Endothelial cell of umbilical vein (primary cell): ENCODE measurements at regions not wholly inside any gene's neighbourhood (a gene's known extent, or its start where the extent isn't known, plus 50 kb on each side); places are given as distances from the start of the nearest gene placed in this dataset.

Experiments
- BruUV-seq: library from RNA; stranded (reverse); fragments of 400-500 nt; replicated peaks from 2 replicates; lab custom pipeline; 2021; lab: Mats Ljungman, UMichigan
- CTCF ChIA-PET: fragments of 300-600, 350-600 bp; sonication (Branson Sonifier 250); formaldehyde crosslinking; loops from one replicate; lab custom pipeline; 2021; ENCODE audit warnings: antibody characterized with exemption, inconsistent platforms; lab: Charles Lee
- POLR2A ChIA-PET: fragments of 300-600, 350-600 bp; sonication (Branson Sonifier 250); formaldehyde crosslinking; loops from one replicate; lab custom pipeline; 2021; ENCODE audit warnings: antibody characterized with exemption, inconsistent platforms; lab: Charles Lee
- DNase-seq: peaks from one replicate; pipeline ENCODE4 v3.0.0-alpha.2; 2011; ENCODE audit warnings: low read depth, low spot score
- FAIRE-seq: peaks from 2 replicates; lab custom pipeline; 2011; peaks lifted over from hg19 to GRCh38; lab: Jason Lieb, UNC
- H2AFZ ChIP-seq: 2 replicates; pipeline ENCODE4 v1.6.0; 2012; ENCODE audit warnings: low read depth, low read length, control low read depth, inconsistent platforms
- H3K27ac ChIP-seq: 2 replicates; pipeline ENCODE4 v1.5.1; 2011; ENCODE audit warnings: low read depth, mild to moderate bottlenecking, control low read depth, low read length, moderate library complexity; ENCODE audit not compliant: insufficient read depth
- H3K27me3 ChIP-seq, 2 experiments: 2 replicates each; pipeline versions ENCODE4 v1.6.0 to v1.6.1; 2011; ENCODE audit warnings: low read length in 2 of 2, mixed read lengths in 1 of 2; ENCODE audit not compliant: control insufficient read depth in 2 of 2, insufficient read depth in 2 of 2
- H3K36me3 ChIP-seq, 2 experiments: 2 replicates in 1 of 2; 3 replicates in 1 of 2; pipeline ENCODE4 v1.5.1; 2011; ENCODE audit warnings: low read length in 2 of 2, mild to moderate bottlenecking in 1 of 2, moderate library complexity in 1 of 2; ENCODE audit not compliant: control insufficient read depth in 2 of 2, insufficient read depth in 2 of 2; ENCODE audit errors: extremely low read depth in 1 of 2
- H3K4me1 ChIP-seq: 3 replicates; pipeline ENCODE4 v1.5.1; 2011; ENCODE audit warnings: mild to moderate bottlenecking, low read length; ENCODE audit not compliant: control insufficient read depth, insufficient read depth; ENCODE audit errors: extremely low read depth
- H3K4me2 ChIP-seq: 2 replicates; pipeline ENCODE4 v1.6.1; 2011; ENCODE audit warnings: low read length, control low read depth, mixed read lengths; ENCODE audit not compliant: insufficient read depth
- H3K4me3 ChIP-seq, 3 experiments: fragments of 200-600 bp in 1 of 3; sonication (generic), shearing (Covaris generic) in 1 of 3; replicated peaks in 1 of 3; 2 replicates each; pipeline ENCODE4 v1.5.1; 2011 to 2016; ENCODE audit warnings: control low read depth in 3 of 3, low read length in 3 of 3, mild to moderate bottlenecking in 2 of 3, inconsistent platforms in 1 of 3, low read depth in 1 of 3, moderate library complexity in 1 of 3; ENCODE audit not compliant: insufficient read depth in 1 of 3
- H3K79me2 ChIP-seq: 2 replicates; pipeline ENCODE4 v1.6.0; 2012; ENCODE audit warnings: low read length, inconsistent platforms; ENCODE audit not compliant: control insufficient read depth, insufficient read depth
- H3K9ac ChIP-seq: replicated peaks from 2 replicates; pipeline ENCODE3; 2011; ENCODE audit warnings: low read length, control low read depth; ENCODE audit not compliant: insufficient read depth; ENCODE audit errors: extremely low read depth
- H3K9me1 ChIP-seq: replicated peaks from 3 replicates; pipeline ENCODE4 v1.6.0; 2011; ENCODE audit warnings: mild to moderate bottlenecking, low read length; ENCODE audit not compliant: control insufficient read depth, insufficient read depth; ENCODE audit errors: extremely low read depth
- H3K9me3 ChIP-seq: replicated peaks from 2 replicates; pipeline ENCODE4 v1.5.1; 2012; ENCODE audit warnings: low read length, inconsistent platforms; ENCODE audit not compliant: control insufficient read depth, insufficient read depth
- H4K20me1 ChIP-seq: replicated peaks from 2 replicates; pipeline ENCODE3; 2011; ENCODE audit warnings: mild to moderate bottlenecking, low read length; ENCODE audit not compliant: control insufficient read depth, insufficient read depth; ENCODE audit errors: extremely low read depth
- CTCF ChIP-seq, 2 donors: IDR thresholded peaks; 1 replicate in 1 of 2; 2 replicates in 1 of 2; pipeline ENCODE4 v1.5.1; 2011; ENCODE audit warnings: low read length in 2 of 2, mild to moderate bottlenecking in 2 of 2, moderate library complexity in 2 of 2, control low read depth in 1 of 2, inconsistent platforms in 1 of 2, low read depth in 1 of 2; ENCODE audit not compliant: insufficient read depth in 1 of 2; ENCODE audit errors: extremely low read depth in 1 of 2
- EZH2 ChIP-seq: IDR thresholded peaks from 2 replicates; pipeline ENCODE4 v1.6.1; 2012; ENCODE audit warnings: borderline replicate concordance, low read depth, mild to moderate bottlenecking, moderate library complexity, low read length, inconsistent platforms; ENCODE audit not compliant: severe bottlenecking
- FOS ChIP-seq: IDR thresholded peaks from 2 replicates; pipeline ENCODE4 v1.6.1; 2011; ENCODE audit warnings: mild to moderate bottlenecking, low read length, moderate library complexity, borderline replicate concordance; ENCODE audit not compliant: insufficient read depth
- GATA2 ChIP-seq: IDR thresholded peaks from 2 replicates; pipeline ENCODE4 v1.7.0; 2011; ENCODE audit warnings: low read depth, mild to moderate bottlenecking, moderate library complexity, mixed read lengths, low read length; ENCODE audit not compliant: insufficient read length, insufficient read depth
- JUN ChIP-seq: IDR thresholded peaks from 2 replicates; pipeline ENCODE4 v1.6.1; 2011; ENCODE audit warnings: borderline replicate concordance, low read depth; ENCODE audit not compliant: insufficient read length, insufficient read depth
- MAX ChIP-seq: IDR thresholded peaks from 2 replicates; pipeline ENCODE4 v1.6.1; 2011; ENCODE audit not compliant: insufficient read depth, insufficient read length
- MYC ChIP-seq: IDR thresholded peaks from one replicate; pipeline ENCODE4 v1.6.1; 2011; ENCODE audit warnings: mild to moderate bottlenecking, low read depth, low read length
- POLR2A ChIP-seq: IDR thresholded peaks from 2 replicates; pipeline ENCODE4 v1.6.1; 2012; ENCODE audit warnings: low read depth, mild to moderate bottlenecking, control low read depth, low read length
- POLR2AphosphoS5 ChIP-seq: IDR thresholded peaks from 2 replicates; pipeline ENCODE4 v1.6.1; 2012; ENCODE audit warnings: low read depth, mild to moderate bottlenecking, control low read depth, low read length, moderate library complexity; ENCODE audit not compliant: insufficient read depth
- dilution Hi-C: fragments of 300-500 bp; cut with MboI; formaldehyde crosslinking; loops from one replicate; pipeline ENCODE4 v1.15.0; 2019; ENCODE audit warnings: low sequenced_read_pairs; ENCODE audit not compliant: extremely low pct_ligation_motif_present
- intact Hi-C: fragments of 100-400 bp; cut with micrococcal nuclease; formaldehyde crosslinking; loops from one replicate; pipeline ENCODE4 v1.10.0; 2022

GRCh38 chr18:75341267-75341666, 86.2 kb downstream of the SMIM21 start:
- Histone ChIP-seq H3K27me3 (no peaks in the 10 kb centered on the region), H4K20me1 (no peaks in the 10 kb centered on the region), H3K9me3 (no peaks in the 10 kb centered on the region), H3K36me3 (no peaks in the 10 kb centered on the region), H3K79me2 (no peaks in the 10 kb centered on the region), H3K9ac (no peak overlapping the region), H3K4me2 (no peak overlapping the region), H3K27ac (no peak overlapping the region), H3K9me1 (no peaks in the 10 kb centered on the region), H2AFZ (no peak overlapping the region), H3K4me1 (no peaks in the 10 kb centered on the region), H3K4me3 (no peak overlapping the region)
- CTCF ChIA-PET = no interaction called here
- FAIRE-seq (no peak), DNase-seq (no peak)
- TF ChIP-seq MYC (no peak), POLR2A (no peak), JUN (no peak), EZH2 (no peak), CTCF (IDR thresholded peaks at IDR 0.05; ENCODE audit: extremely low read depth in 1 of 2, insufficient read depth in 1 of 2, low read depth in 1 of 2, low read length in 2 of 2) (no peak), FOS (no peak), MAX (no peak), GATA2 (no peak), POLR2AphosphoS5 (no peak)
- dilution Hi-C loops (no loop called here), intact Hi-C loops (no loop called here)
- BruUV-seq = no TSS peak
- POLR2A ChIA-PET = no interaction called here
